Activated CD8-positive, alpha-beta memory T cell treated with anti-CD3 and anti-CD28 coated beads, Interleukin-2, amount 10 ng/mL, durations not matched to agents 7 days and 5 days (primary cell): ENCODE measurements at regions not wholly inside any gene's neighbourhood (a gene's known extent, or its start where the extent isn't known, plus 50 kb on each side); places are given as distances from the start of the nearest gene placed in this dataset.
A peak's percentile ranks its signal among the peaks of the same experiment; 100 is the strongest.

Experiments
- ATAC-seq: fragments of 150-1000 bp; cut with Tn5 transposase; one replicate; pipeline ENCODE4 v1.10.0; 2021; ENCODE audit warnings: moderate library complexity
- CTCF ChIA-PET: fragments of 350-600 bp; sonication (Branson Sonifier 250); formaldehyde crosslinking; loops from one replicate; lab custom pipeline; 2021; ENCODE audit warnings: antibody characterized with exemption; lab: Charles Lee
- DNase-seq: peaks from one replicate; pipeline ENCODE4 v3.0.0-alpha.2; 2020
- H3K27ac Mint-ChIP-seq: one replicate; pipeline ENCODE4 v1.8.0; 2021; ENCODE audit warnings: mild to moderate bottlenecking, mixed read lengths
- H3K27me3 Mint-ChIP-seq: one replicate; pipeline ENCODE4 v1.8.0; 2021; ENCODE audit warnings: mixed read lengths
- H3K36me3 Mint-ChIP-seq: one replicate; pipeline ENCODE4 v1.8.0; 2021; ENCODE audit warnings: mild to moderate bottlenecking, mixed read lengths
- H3K4me1 Mint-ChIP-seq: one replicate; pipeline ENCODE4 v1.8.0; 2021; ENCODE audit warnings: mixed read lengths
- H3K4me3 Mint-ChIP-seq: one replicate; pipeline ENCODE4 v1.8.0; 2021; ENCODE audit warnings: mild to moderate bottlenecking, moderate library complexity, mixed read lengths
- H3K9me3 Mint-ChIP-seq: one replicate; pipeline ENCODE4 v1.8.0; 2022; ENCODE audit warnings: low read depth, mixed read lengths

DNA sequence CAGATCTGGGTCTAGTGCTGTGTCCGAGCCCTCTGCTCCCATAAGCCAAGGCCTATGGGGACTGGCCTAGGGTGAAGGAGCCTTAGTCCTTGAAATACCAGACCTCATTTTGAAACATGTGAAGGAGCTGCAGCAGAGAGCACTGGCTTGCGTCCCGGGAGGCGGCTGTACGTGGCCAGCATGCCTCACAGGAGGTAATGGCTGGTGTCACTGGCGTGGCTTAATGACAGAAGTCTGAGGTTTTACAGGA is 72.7 kb upstream of the OTOS start:
- ATAC-seq = no peak
- Mint-ChIP-seq H3K36me3 (no peaks in the 10 kb centered on the region), H3K4me3 (no peak overlapping the region), H3K27ac (no peak overlapping the region), H3K9me3 (no peaks in the 10 kb centered on the region), H3K4me1 (no peaks in the 10 kb centered on the region), H3K27me3 (no peaks in the 10 kb centered on the region)
- no peak for DNase-seq
- CTCF ChIA-PET = no interaction called here

DNA sequence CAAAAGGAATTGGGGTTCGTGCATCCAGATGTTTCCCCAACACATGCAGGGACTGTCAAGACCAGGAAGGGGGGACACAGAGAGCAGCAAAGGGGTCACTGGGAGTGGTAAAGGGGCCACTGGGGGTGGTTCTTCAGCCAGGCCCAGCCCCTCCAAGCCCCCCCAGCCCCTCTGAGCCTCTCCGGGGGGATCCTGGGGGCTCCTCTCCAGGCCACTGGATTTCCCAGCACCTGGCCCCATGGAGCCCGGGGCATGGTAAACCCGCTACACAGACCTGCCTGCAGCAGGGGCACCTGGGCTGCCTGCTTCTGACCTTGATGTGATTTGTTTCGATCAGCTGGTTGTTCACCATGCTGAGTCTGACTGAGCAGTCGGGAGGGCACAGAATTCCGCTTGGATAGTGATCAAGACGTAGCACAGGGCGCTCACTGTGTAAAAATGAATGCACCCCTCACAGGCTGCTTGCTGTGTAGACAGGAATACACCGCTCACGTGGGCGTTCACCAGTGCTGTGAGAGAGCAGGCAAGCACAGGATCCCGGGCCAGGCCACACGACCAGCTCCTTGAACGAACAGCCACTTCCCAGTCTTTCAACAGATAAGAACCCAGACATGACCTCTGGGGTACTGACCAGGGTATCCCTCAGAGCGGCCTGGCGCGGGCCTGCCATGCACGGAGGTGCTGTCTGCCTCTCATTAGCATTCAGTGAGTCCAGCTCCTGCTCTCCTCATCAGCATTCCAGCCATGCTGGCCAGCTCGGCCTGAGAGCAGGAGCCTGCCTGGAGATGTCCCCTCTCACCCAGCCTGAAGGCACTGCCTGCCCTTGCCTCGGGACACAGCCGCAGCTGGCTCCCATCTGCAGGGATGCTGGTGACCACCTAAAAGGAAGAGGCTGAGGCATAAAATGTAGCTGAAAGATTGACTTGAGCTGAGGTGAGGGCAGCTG is 73.3 kb upstream of the OTOS start:
- ATAC-seq (no peak), DNase-seq (no peak)
- H3K27me3 Mint-ChIP-seq = no peaks in the 10 kb centered on the region
- H3K4me3 Mint-ChIP-seq = no peak overlapping the region
- H3K4me1 Mint-ChIP-seq = no peaks in the 10 kb centered on the region
- CTCF ChIA-PET = interaction anchor here (0.7 kb wide), 1 partner anchor 19 kb away, joined by 3 read pairs; no protein-coding TSS in a partner anchor
- no peaks in the 10 kb centered on the region for H3K9me3 Mint-ChIP-seq
- no peaks in the 10 kb centered on the region for H3K36me3 Mint-ChIP-seq
- H3K27ac Mint-ChIP-seq = no peak overlapping the region

DNA sequence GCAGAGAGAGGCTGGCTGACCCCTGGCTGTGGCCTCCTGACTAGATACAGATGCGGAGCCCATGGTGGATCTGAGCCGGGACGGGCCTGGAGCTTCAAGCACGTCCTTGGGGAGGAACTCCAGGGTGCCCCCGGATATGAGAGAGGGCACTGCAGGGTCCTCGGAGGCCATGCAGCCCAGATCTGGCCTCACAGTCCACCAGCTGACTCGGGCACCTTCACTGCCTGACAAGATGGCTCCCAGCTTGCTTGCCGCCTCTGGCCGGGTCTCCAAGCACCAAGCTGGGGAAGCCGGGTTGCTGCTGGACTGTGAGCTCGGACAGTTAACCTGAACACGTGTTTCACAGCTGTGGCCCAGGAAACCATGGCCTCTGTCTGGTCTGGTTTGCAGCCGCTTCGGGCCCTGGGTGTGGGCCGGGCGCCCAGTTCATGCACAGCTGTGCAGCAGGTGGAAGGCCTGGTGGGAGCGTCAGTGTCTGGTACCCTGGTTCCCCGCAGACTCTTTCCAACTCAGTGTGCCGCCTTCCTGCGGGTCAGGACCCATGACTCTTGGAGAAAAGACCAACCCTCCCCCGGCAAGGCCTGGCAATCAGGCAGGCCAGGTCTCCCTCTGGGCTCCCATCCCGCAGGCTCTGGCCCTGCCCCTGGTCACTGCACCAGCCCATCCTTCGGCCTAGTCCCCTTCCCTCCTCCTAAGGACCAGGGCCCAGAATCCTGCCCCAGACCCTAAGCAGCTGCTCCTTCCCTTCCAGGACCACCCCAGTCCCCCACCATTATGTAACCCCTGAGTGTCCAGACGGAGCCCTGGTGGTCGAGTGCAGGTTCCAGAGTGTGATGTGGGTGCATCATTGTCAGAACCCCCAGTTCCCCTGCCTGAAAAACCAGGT is 74.6 kb upstream of the OTOS start:
- Mint-ChIP-seq H3K36me3 (no peaks in the 10 kb centered on the region), H3K4me1 (no peaks in the 10 kb centered on the region), H3K9me3 (no peaks in the 10 kb centered on the region), H3K27me3 (no peaks in the 10 kb centered on the region), H3K4me3 (no peak overlapping the region), H3K27ac (no peak overlapping the region)
- ATAC-seq (no peak), DNase-seq (no peak)
- CTCF ChIA-PET = interaction anchor here (0.7 kb wide), 1 partner anchor 18 kb away, joined by 3 read pairs; no protein-coding TSS in a partner anchor

DNA sequence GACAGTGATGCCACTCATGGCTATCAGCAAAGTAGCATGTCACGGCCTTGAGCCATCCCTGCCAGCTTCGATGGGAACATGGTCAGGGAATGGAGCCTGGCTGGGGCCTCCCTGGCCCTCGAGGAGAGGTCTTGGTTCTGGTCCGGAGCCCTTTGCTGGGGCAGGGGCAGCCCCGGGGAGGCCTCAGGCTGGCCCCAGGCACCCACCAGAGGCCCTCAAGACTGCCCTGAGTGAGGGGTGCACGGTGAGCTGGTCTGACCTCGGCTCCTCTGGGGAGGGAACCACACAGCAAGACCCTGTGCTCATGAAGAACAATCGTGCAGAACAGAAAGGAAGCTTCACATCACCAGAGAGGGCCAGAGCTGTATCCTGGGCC is 75.2 kb upstream of the OTOS start:
- Mint-ChIP-seq H3K27ac (no peak overlapping the region), H3K4me1 (no peaks in the 10 kb centered on the region), H3K4me3 (no peak overlapping the region), H3K9me3 (no peaks in the 10 kb centered on the region), H3K36me3 (no peaks in the 10 kb centered on the region), H3K27me3 (peaks cover 1% of the 10 kb centered on the region)
- CTCF ChIA-PET = no interaction called here
- ATAC-seq = no peak
- DNase-seq = no peak

DNA sequence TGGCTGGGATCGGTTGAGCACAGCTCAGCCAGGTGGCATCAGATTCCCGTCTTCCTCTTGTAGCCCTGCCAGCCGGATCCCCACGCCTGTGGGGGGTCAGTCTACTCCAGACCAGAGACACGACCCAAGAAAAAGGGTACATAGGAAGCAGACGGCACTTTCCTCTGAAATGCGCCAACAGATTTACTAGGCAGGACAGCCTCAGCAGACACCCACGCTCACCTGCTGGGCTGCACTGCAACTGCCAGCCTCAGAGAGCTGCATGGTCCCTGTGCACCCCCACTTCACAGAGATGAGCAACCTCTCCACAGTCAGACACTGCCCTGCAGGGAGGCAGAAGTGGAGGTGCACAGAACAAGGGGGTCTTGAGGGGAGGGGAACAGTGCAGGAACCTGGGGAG is 75.7 kb upstream of the OTOS start:
- DNase-seq (no peak), ATAC-seq (no peak)
- no peak overlapping the region for H3K27ac Mint-ChIP-seq
- CTCF ChIA-PET = no interaction called here
- no peaks in the 10 kb centered on the region for H3K4me1 Mint-ChIP-seq
- peaks cover 2% of the 10 kb centered on the region for H3K27me3 Mint-ChIP-seq
- H3K4me3 Mint-ChIP-seq = no peak overlapping the region
- H3K36me3 Mint-ChIP-seq = no peaks in the 10 kb centered on the region
- H3K9me3 Mint-ChIP-seq = no peaks in the 10 kb centered on the region

DNA sequence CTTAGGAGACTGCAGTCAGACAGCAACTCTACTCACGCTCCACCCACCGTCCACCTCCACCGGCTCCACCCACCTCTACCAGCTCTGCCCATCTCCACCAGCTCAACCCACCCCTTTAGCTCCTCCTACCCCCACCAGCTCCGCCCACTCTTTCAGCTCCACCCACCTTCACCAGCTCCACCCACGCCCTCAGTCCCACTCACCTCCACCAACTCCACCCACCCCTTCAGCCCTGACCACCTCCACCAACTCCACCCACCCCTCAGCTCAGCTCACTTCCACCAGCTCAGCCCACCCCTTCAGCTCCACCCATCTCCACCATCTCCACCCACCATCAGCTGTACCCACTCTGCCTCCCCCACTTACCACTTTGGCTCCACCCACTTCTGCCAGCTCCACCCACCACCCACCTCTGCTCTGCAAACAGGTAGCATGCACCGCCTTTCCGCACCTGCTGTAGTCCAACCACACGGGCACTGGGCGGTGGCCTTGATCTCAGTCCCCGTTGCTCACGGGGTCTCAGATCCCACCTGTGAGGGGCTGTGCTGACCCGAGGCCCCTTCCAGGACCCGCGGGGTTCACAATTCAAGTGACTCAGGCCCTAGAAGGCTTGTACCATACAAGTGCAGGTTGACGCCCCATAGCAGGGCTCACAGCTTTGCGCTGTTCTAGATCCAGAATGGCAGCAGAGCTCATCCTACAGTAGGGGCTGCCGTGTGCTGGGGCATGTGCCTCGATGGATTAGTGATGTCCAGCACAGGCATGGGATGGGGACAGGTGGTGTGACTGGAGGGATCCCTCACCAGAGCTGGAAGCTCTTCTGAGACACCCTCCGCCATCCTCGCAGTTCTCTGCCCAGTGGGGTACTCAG is 77.2 kb upstream of the OTOS start:
- Mint-ChIP-seq H3K36me3 (no peaks in the 10 kb centered on the region), H3K9me3 (no peaks in the 10 kb centered on the region), H3K27me3 (peaks cover 7% of the 10 kb centered on the region), H3K4me1 (no peaks in the 10 kb centered on the region), H3K4me3 (no peak overlapping the region), H3K27ac (no peak overlapping the region)
- peak; percentile 36 for DNase-seq
- CTCF ChIA-PET = no interaction called here
- peak; percentile 58 for ATAC-seq

DNA sequence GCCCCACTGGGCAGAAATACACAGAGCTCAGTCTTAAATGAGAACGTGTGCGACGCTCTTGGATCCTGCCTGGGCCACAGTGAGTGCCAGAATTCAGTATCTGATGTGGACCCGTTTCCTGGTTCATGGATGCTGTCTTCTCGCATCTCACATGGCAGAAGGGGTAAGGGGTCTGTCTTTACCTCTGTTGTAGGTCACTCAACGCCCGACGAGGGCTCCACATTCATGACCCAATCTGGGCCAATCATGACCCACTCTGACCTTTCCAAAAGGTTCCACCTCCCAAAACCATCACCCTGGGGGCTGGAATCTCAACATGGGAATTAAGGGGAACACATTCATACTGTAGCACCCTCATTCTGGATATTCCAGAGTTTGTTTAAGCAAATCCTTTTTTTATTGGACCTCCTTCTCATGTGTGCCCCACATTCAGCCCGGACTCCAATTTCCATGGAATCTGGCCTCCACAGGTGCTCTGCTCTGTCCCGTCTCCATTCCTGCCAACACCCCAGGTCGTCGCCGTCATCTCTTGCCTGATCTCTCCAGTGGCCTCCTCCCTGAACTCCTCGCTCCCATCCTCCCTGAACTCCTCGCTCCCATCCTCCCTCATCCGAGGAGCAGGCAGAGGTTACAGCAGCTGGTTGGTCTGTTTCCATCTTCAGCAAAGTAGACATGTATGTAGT is 78.9 kb upstream of the OTOS start:
- H3K9me3 Mint-ChIP-seq = no peaks in the 10 kb centered on the region
- CTCF ChIA-PET = no interaction called here
- H3K4me1 Mint-ChIP-seq = no peaks in the 10 kb centered on the region
- ATAC-seq = no peak
- H3K36me3 Mint-ChIP-seq = no peaks in the 10 kb centered on the region
- H3K27me3 Mint-ChIP-seq = peaks cover 21% of the 10 kb centered on the region
- H3K4me3 Mint-ChIP-seq = no peak overlapping the region
- DNase-seq = peak; percentile 35
- H3K27ac Mint-ChIP-seq = no peak overlapping the region

DNA sequence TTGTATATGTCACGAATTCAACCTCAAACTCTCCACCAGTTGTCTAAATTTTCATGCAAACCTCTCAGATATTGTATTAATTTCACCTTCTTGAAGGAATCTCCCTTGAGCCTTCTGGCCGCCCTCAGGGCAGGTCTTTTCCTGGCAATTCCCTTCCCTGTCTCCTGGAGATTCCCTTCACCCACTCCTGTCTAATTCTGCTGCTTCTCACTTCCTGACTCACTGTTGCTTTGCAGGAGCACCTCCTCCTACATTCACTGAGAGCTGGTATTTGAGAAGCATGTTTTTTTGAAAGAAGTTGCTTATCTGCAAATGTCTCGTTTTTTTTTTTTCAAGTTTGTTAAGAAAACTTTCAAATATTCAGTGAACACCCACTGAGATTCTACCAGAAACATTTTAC is 79.9 kb upstream of the OTOS start:
- DNase-seq (peak; percentile 1), ATAC-seq (no peak)
- Mint-ChIP-seq H3K36me3 (no peaks in the 10 kb centered on the region), H3K9me3 (no peaks in the 10 kb centered on the region), H3K27me3 (peaks cover 22% of the 10 kb centered on the region), H3K27ac (no peak overlapping the region), H3K4me3 (no peak overlapping the region), H3K4me1 (no peaks in the 10 kb centered on the region)
- CTCF ChIA-PET = interaction anchor here (0.6 to 0.7 kb wide), 2 partner anchors 38 to 219 kb away, joined by 3 read pairs; no protein-coding TSS in a partner anchor

DNA sequence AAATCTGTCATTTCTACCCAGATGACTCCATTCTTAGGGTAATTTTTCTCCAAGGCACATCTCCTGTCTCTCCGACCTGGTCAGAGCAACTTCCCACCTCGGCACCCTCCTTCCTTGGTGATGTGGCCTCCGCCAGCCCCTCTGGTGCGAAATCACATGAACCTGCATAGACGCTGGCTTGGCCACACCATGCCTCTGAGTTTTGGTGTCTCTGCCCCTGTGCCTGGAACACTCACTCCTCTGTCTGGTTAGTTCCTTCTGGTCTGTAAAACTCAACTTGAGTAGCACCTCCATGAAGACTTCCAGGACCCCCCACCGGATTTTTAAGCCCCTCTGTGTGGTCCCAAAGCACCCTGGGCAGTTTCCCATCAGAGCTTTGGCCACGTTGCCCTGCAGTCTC is 83.2 kb upstream of the OTOS start:
- peak; percentile 35 for DNase-seq
- Mint-ChIP-seq H3K9me3 (peaks cover 3% of the 10 kb centered on the region), H3K27ac (no peak overlapping the region), H3K27me3 (peaks cover 22% of the 10 kb centered on the region), H3K4me3 (no peak overlapping the region), H3K36me3 (no peaks in the 10 kb centered on the region), H3K4me1 (no peaks in the 10 kb centered on the region)
- CTCF ChIA-PET = no interaction called here
- no peak for ATAC-seq

DNA sequence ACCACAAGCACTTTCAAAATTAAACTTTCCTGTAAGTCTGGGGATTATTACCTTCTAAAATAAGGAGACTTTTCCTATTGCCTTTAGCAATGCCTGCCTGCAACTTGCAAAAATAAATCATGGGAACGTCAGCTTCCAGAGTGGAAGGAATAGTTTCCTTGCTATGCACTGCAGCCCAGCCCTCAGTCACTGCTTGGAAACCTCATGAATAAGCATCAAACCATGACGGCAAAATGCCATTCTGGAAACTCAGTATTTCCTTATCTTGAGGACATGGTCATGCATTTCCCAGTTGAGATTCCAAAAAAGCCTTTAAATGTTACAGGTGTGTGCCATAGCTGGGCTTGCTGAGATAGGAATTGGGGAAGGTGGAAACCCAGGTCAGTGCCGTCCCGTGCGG is 84.2 kb upstream of the OTOS start:
- Mint-ChIP-seq H3K36me3 (no peaks in the 10 kb centered on the region), H3K27me3 (peaks cover 22% of the 10 kb centered on the region), H3K4me1 (no peaks in the 10 kb centered on the region), H3K27ac (no peak overlapping the region), H3K4me3 (no peak overlapping the region), H3K9me3 (peaks cover 8% of the 10 kb centered on the region)
- no peak for ATAC-seq
- CTCF ChIA-PET = no interaction called here
- no peak for DNase-seq

DNA sequence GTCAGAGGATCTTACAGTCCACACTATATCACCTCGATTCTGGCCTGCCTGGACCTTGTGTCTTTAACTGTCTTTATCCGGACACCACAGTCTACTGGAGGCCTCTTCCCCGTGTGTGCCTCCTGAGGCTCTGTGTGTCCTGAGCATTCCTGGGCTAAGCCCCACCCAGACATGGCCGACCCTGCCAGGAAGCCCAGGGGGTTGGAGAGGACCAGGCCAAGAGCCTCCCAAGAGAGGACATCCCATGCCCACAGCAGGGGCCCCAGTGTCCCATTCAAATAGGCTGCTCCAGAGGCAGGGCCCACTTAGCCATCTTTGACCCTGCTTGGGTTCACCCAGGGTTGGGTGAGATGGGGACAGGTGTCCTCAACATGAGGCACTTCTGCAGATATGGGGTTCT is 84.7 kb upstream of the OTOS start:
- H3K4me1 Mint-ChIP-seq = no peaks in the 10 kb centered on the region
- H3K27ac Mint-ChIP-seq = no peak overlapping the region

DNA sequence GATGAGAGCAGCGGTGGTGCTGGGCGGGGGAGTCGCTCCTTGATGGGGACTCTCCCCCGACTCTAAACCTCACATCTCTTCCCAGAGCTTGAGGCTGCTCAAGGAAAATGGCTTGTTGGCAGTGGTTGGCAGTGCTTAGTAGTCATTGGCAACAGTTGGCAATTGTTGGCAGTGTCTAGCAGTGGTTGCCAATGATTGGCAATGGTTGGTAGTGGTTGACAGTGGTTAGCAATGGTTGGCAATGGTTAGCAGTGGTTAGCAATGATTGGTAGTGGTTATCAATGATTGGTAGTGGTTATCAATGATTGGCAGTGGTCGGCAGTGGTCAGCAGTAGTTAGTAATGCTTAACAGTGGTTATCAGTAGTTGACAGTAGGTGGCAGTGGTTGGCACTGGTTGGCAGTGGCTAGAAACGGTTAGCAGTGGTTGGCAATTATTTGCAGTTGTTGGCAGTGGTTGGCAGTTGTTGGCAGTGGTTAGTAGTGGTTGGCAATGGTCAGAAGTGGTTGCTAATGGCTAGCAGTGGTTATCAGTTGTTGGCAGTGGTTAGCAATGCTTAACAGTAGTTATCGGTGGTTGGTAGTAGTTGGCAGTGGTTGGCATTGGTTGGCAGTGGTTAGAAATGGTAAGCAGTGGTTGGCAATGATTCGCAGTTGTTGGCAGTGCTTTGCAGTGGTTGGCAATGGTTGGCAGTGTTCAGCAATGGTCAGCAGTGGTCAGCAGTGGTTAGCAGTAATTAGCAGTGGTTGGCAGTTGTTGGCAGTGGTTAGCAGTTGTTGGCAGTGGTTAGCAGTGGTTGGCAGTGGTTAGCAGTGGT is 85.4 kb upstream of the OTOS start:
- no peak for ATAC-seq
- no peak overlapping the region for H3K27ac Mint-ChIP-seq

More for the DNA sequence above, 84.7 kb upstream of the OTOS start:
- Mint-ChIP-seq H3K4me3 (no peak overlapping the region), H3K36me3 (no peaks in the 10 kb centered on the region), H3K9me3 (peaks cover 10% of the 10 kb centered on the region), H3K27me3 (peaks cover 22% of the 10 kb centered on the region)
- DNase-seq (no peak), ATAC-seq (no peak)
- CTCF ChIA-PET = no interaction called here

More for the DNA sequence above, 85.4 kb upstream of the OTOS start:
- CTCF ChIA-PET = no interaction called here
- no peak for DNase-seq
- Mint-ChIP-seq H3K27me3 (peaks cover 20% of the 10 kb centered on the region), H3K4me1 (no peaks in the 10 kb centered on the region), H3K36me3 (no peaks in the 10 kb centered on the region), H3K4me3 (no peak overlapping the region), H3K9me3 (peaks cover 10% of the 10 kb centered on the region)
